Stimulated activated CD4-positive, alpha-beta T cell treated with anti-CD3 and anti-CD28 coated beads, Interleukin-2, amount 100 ng/mL, for 48 hours (primary cell): ENCODE measurements at regions not wholly inside any gene's neighbourhood (a gene's known extent, or its start where the extent isn't known, plus 50 kb on each side); places are given as distances from the start of the nearest gene placed in this dataset.
"Not testable (repeated sequence)": the region's sequence is repeated elsewhere in the genome, so short reads cannot be mapped to it uniquely, and the experiment has no call there.

ENCODE experiments used
- DNase-seq, 2 donors: peaks; one replicate each; pipeline ENCODE4 v3.0.0-alpha.2; 2020

DNA sequence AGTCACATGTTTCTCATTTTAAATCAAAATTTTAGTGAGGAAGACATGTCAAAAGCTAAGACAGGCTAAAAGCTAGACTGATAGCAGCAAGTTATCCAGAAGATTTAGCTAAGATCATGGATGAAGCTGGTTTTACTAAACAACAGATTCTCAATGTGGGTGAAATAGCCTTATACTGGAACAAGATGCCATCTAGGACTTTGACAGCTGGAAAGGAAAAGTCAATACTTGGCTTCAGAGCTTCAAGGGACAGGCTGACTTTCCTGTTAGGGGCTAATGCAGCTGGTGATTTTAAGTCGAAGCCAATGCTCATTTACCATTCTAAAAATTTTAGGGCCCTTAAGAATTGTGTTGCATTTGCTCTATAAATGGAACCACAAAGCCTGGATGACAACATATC is 455.3 kb upstream of the SLC10A2 start:
- DNase-seq, result no peak

DNA sequence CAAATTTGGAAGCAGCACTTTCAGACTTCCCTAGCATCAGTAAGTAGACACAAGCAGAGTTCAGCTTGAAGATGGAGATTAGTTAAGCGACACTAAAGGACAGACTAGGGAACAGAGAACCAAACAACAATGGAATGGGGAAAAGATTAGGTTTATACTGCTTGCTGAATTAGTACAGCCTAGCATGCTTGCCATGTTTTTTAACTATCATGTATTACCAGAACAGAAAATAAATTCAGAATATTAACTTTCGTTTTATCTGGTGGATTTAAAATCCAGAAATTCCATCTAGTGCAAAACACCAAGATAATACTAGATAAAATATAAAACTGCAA is 451.5 kb upstream of the SLC10A2 start:
- DNase-seq, result no peak

DNA sequence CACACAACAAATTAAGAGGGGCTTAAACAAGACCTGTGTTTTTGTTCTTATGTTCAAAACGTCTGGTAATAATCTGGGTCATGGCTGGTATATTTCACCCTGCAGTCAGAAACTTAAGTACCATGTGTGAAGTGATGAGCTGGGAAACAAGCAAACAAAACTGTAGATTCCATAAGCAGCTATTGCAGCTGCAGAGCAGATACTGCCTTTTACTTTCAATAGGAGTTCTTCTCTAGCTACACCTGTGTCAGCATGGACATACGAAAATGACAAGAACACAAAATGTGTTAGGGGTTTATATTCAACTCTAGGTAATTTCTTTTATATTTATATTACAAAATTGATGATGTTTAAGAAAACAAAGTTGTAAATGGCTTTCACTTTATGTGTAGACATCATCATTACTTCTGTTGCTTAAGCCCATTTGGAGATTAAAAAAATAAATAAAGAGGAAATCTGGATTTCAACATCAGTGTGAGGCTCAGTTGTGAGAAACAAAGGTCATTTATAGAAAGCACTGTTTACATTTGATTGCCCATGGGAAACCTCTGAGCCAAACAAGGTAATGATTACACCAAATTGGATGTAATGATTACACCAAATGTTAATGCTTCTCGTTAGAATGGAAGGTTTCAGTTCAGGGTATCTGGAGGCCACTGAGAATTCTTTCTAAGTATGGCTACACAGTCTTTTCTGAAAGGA is 451.0 kb upstream of the SLC10A2 start:
- DNase-seq, result no peak

DNA sequence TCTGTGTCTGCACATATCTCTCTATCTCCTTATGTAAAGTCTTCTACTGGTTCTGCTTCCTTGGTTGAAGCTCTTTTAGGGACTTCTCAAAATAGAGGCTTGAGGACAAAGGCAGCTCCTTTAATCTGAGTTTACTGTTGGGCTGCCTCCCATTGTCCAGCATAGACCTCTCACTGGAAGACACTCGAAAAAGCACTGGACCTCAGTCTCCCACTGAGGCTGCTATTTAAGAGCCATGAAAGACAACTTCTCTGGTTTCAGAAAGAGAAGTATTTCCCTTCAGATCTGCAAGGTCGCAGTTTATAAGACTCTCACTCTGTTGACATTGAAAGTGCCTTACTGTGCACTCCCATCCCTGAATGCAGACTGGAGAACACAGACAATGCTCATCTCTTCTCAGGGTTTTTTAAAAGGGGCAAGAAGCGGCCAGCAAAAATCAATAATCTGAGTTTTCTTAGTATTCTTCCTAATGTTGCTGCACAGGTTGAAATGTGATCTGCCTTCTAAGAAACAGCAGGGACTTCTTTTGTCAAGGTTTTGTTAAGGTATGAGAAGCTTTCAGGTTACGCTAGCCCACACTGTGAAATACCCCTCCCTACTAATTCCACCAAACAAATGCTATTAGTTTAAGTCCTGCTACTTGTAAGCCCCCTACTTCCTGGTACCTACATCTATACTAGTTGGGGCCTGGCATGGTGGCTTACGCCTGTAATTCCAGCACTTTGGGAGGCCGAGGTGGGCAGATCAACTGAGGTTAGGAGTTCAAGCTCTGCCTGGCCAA is 450.0 kb upstream of the SLC10A2 start:
- no peak for DNase-seq

DNA sequence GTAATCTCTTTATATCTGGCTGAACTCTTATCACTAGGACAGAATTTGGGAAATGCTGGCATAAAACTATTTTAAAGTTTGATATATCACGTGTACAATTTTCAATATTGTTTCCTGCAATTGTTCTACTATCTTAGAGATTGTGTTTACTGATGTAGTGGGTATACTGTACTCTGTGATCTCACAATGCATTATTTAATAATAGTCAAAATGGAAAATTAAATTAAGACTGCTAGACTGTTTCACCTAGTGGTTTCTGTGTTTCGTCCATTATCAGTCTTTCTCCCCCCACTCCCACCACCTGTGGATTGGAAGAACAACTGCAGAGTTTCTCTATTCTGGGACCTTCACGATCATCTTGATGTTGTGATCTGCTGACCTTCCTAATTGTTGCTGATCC is 449.2 kb upstream of the SLC10A2 start:
- no peak for DNase-seq

DNA sequence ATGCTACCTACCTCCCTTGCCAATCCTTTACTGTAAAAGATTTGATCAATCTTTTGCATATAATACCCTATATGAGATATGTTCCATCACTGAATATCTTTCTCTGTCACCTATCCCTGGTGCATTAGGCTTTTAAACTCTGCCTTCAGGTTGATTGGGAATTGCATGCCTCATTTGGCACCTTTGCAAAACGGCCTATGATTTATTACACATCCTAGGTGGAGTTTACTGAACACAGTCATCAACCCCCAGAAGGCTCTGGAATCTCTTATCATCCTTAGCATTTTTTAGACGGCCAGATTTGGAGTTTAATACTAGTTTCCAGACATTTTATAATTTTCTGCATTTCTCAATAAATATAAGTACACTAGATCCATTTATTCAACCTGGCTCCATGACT is 448.4 kb upstream of the SLC10A2 start:
- DNase-seq, result no peak

DNA sequence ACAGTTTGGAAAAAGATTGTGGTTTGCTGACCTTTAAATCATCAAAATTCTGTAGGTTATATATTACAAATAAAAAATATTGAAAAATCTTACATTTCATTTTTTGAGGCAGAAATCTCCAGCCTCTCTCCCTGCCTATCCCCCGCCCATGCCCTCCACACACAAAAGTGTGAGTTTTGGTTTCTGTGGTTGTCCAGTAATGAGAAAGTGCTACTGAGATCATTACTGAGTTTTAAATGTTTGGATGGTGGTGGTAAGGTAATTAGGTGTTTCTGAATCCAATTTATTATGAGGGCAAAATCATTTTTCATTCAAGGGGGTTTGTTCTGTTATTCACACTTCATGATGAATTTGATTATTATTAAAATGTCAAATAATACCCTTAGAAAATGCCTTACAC is 448.0 kb upstream of the SLC10A2 start:
- DNase-seq, result no peak

DNA sequence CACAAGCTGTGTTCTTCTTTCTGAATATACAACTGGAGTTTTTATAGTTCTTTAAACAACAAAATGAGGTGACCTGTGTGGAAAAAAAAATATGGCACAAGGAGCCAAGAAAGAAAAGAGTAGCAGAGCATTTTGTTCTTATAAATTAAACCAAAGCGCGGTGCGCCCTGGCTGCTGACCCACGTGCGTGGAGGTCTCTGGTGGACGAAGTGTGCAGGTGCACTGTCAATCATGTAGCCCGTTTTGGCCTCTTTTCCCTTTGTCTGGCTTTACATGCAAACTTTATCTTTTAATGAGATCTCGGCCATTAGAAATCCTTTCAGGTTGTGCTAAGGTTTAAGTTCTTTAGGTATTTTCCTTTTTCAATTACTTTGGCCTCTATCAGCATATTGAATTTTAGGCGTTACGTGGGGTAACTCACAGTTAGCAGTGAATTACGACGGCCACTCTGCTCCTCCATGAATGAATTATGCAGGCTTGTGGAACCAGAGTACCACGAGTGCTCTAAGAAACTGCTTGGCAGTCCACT is 443.9 kb upstream of the SLC10A2 start:
- no peak for DNase-seq

DNA sequence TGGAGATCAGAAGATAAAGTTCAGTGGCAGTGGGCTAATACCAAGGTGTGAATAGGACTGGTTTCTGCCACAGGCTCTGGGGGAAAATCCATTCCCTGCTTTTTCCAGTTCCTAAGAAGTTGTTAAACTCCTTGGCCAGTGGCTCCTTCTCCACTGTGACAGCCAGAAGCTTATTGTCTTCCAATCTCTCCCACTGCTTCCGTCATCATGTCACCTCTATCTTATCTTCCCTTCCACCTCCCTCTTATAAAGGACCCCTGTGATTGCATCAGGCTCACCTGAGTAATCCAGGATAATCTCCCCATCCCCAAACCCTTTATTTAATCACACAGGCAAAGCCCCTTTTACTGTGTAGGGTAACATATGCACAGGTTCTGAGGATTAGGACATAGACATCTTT is 431.2 kb upstream of the SLC10A2 start:
- DNase-seq, result no peak

DNA sequence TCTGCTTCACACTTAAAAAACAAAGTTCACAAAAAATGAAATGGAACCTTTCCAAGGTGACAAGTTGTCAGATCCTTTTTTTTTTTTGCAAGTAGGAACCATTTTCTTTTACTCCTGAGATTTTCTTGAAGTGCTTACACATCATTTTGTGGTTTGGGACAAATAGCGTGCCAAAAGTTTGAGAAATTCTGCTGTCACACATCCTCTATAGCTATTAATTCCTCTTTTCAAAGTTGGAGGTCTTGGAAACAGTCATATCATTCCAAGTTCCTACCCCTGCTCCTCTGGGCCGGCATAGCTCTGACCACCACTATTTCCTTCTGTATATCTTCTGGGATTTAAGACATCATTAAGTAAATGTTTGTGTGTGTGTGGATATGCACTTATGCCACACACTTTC is 421.6 kb upstream of the SLC10A2 start:
- DNase-seq, result no peak

DNA sequence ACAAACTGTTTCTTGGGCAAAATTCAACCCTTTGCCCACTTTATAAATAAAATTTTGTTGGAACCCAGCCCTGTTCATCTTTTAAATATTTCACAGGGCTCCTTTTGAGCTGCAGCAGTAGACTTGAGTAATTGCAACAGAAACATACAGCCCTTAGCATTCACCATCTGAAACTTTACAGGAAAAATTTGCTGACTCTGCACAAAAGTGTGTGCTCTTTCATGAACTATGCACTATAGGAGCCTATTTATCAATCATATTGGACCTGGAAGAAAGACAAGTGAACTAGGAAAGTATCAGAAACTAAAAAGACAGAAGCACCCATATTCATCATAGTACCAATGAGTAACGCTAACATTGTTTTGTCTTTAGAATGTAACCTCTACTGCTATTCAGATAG is 406.9 kb upstream of the SLC10A2 start:
- DNase-seq, result no peak

DNA sequence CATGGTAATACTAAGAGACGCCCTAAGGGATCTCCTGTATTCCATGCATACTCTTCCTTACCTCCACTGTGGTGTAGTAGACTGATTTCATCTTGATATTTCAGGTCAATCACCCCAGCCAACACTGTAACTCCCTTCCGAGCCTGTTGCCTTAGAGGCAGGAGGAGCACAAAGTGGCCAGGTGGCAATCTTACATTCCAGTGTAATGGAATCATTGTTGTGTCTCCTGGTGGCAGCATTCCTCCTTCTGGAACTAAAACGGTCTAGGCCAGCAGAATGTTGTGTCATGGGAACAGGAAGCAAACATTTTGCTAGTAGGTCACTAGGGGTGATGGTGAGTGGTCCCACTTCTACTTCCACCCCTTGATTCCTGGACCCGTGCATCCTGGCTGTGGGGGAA is 405.7 kb upstream of the SLC10A2 start:
- no peak for DNase-seq

DNA sequence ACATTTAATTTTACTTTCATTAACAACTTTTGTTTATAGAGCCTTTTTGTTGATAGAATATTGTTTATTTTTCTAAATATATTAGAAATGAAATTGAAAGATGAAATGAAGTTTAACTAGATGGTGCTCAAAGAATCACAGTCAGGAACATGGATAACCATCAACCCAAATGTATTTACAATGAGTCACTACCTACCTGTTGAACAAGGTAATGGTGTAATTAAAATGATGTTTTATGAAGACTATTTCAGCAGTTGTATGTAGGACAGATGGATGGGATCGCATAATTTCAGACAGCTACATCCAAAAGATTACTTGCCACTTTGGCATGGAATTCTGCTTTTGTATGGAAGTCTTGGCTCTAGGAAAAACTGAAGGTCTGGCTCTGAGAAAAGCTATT is 403.6 kb upstream of the SLC10A2 start:
- no peak for DNase-seq

DNA sequence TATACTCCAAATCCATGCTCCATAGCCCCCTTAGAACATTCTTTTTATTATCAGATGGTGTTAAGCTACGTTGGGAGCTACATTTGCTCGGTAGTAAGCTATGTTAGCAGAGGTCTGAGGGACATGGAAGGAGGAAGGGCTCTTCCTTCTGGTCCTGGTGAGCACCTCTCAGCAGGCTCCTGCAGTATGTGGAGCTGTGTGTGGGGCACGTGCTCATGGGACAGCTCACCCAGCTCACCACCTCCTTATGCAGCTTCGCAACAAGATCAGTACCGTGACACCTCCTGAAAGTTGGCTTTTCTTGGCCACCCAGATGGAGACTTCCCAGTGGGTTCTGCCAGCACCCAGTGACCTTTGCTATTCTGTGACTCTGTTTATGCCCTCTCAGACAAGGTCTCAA is 400.5 kb upstream of the SLC10A2 start:
- DNase-seq, result no peak

DNA sequence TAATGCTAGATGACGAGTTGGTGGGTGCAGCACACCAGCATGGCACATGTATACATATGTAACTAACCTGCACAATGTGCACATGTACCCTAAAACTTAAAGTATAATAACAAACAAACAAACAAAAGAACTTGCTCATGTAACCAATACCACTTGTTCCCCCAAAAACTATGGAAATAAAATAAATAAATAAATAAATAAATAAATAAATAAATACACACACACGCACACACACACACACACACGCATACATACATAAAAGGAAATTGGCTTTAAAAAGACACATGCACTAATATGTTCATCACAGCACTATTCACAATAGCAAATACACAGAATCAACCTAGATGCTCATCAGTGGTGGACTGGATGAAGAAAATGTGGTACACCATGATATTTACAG is 394.0 kb upstream of the SLC10A2 start:
- DNase-seq, result not testable (repeated sequence)

DNA sequence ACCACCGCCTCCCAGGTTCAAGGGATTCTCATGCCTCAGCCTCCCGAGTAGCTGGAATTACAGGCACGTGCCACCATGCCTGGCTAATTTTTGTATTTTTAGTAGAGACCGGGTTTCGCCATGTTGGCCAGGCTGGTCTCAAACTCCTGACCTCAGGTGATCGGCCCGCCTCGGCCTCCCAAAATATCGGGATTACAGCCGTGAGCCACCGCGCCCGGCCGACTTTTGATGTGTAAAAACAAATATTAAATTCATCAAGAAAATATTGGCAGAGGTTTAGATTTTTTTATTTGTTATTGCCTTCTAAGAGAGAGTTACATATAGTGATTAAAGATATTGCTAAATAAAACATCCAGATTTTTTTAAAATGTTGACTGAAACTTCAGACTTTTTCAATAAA is 390.8 kb upstream of the SLC10A2 start:
- DNase-seq, result not testable (repeated sequence)

DNA sequence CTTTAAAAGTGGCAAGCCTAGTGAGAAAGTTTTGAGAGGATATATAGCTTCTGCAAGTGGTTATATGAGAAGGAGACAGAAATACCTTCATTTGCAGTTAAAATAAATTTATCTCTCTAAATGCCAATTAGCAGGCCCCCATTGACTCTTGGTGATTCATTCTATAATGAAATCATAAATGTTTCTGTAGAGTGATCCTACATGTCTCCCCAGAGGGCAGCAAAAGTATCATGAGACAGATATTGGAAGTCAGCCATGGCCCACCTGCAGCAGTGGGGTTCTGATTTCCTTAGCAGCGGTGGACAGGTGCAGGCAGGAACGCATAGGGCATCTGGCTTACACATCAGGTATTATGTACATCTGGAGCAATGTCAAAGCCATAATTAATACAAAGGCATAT is 385.4 kb upstream of the SLC10A2 start:
- DNase-seq, result no peak

DNA sequence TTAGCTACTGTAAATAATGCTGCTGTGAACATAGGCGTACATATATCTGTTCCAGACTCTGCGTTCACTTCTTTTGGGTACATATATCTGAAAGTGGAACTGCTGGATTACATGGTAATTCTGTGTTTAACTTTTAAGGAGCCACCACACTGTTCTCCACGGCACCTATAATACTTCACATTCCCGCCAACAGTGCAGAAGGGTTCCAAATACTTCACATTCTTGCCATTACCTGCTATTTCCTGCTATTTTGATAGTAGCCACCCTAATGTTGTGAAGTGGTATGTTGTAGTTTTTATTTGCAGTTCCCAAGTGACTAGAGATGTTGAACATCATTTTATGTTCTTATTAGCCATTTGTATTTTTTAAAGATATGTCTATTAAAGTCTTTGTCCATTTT is 377.4 kb upstream of the SLC10A2 start:
- no peak for DNase-seq

DNA sequence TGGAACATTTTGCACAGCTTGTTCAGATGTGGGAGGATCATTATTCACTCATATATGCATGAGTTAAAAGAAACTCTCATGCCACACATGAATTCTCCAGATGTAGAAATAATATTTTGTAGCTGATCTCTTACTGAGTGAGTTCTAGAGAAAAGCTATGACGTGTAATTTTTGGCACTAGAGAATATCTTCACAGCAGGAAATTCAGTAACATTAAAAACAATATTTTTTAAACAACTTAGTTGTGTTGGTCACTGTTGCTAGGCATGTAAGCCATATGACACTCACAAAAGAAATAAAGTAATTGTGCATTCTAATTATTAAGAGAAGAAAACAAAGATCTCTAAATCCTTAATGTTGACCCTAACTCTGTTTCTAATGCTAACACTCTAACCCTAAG is 371.4 kb upstream of the SLC10A2 start:
- DNase-seq, result no peak

DNA sequence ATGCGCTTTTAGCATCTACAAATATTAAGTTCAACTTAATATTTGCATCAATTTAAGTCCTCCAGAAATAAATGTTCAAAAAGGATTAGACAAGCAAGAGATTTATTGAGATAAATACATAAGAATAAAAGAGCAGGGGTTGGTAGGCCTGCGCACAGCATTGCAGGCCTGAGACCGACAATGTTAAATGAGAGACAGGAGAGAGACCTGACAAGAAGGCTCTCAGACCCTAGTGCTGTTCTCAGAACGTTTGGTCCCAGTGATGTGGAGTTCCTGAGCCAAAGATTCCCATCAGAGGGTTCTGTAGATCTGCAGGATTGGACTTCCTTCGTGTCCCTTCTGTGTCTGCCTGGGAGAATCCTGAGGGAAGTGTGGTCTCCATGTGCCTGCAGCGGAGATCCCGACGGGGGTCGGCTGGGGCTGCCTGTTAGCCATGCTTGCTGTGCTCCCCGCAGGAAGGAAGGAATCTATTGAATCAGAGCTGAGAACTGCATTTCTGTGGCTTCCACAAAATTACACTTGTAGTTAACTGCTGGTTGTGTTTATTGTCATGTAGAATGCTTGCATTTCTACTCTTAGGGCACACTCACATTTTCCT is 369.9 kb upstream of the SLC10A2 start:
- DNase-seq, result no peak

DNA sequence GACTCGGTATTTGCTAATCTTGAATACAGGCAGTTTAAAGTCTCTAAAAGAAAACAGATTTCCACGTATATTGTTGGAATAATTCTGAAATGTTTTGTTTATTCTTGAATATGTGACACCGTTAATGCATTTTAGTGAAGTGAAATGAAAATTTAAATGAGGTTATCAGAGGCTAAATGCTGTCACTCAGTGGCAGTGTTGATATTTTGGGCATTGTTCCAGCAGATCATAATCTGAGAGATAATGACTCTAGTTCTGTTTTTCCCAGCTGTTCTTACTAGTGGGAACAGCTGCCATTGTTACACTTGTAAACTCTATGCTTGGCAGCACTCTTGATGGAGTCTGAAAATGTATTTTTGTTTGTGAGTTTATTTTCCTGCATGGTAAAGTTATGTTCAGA is 365.6 kb upstream of the SLC10A2 start:
- no peak for DNase-seq

DNA sequence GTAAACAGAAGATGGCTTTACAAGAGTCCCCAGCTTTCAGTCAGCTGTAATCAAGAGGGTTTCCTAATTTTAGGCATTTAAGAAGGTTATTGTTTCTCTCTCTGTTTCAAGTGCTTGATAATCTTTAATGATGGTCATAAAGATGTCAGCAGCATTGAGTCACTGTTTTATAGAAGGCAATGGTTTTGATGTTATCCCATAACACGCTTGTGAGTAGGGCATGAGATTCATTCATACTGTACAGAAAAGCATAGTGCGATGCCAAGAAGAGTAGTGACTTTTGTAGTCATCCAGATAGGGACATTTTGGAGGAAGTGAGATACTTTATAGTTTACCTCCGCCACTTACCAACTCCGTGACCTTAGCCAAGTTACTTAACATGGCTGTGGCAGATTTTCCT is 364.2 kb upstream of the SLC10A2 start:
- no peak for DNase-seq

DNA sequence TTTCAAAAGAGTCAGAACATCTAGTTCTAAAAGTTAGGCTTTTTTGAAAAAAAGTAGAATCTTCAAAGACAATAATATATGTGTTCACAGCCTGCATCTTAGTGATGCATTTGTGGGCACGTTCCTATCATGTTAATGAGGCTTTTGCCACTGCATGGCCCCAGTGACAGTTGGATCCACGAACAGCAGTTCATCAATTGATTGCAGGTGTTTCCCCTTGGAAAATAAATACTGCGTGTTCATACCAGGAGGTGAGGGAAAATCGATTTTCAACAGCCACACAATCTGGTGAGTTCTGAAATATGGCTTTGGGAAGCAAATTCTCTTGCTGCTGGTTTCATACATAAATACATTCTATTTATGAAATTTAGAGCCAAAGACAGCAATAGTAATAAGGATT is 343.8 kb upstream of the SLC10A2 start:
- no peak for DNase-seq

DNA sequence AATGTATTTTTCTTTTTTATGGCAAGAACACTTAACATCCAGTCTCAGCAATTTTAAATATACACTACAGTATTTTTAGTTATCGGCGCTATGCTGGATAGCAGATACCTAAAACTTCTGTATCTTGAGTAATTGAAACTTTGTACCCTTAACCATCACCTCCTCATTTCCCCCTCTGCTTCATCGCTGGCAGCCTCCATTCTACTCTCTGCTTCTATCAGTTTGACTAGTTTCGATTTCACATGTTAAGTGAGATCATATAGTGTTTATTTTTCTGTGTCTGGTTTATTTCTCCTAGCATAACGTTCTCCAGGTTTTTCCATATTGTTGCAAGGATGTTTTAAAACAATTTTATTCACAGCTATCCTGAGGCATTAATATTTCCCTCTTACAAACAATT is 340.8 kb upstream of the SLC10A2 start:
- no peak for DNase-seq
